HG03442 (cell line): ENCODE measurements at regions not wholly inside any gene's neighbourhood (a gene's known extent, or its start where the extent isn't known, plus 50 kb on each side); places are given as distances from the start of the nearest gene placed in this dataset.
"Not testable (repeated sequence)": the region's sequence is repeated elsewhere in the genome, so short reads cannot be mapped to it uniquely, and the experiment has no call there.

ENCODE experiments used
- ATAC-seq: cut with Tn5 transposase; IDR thresholded peaks from one replicate; pipeline ENCODE4 v1.9.1; 2021; ENCODE audit warnings: mild to moderate bottlenecking, moderate library complexity; ENCODE audit not compliant: unreplicated experiment

DNA sequence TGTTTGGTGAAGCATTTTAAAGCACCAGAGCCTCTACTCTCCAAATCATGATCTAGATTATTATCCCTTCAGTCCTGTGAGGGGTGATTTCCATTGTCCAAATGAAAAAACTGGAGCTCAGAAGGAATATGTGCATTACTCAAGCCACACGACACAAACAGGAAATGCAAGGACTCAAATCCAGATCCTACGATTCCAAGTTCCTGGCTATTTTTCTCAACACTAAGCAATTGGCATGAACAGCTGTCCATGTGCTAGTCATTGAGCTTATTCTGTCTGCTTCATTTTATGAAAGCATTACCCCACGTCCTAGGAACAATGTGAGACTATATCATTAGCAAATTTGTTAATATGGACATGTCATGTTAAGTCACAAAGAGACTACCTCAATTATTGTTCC lies 273.1 kb upstream of the LYPLAL1 start:
- no peak for ATAC-seq

GRCh38 chr1:218904416-218904815 lies 269.3 kb upstream of the LYPLAL1 start:
- ATAC-seq, result no peak

DNA sequence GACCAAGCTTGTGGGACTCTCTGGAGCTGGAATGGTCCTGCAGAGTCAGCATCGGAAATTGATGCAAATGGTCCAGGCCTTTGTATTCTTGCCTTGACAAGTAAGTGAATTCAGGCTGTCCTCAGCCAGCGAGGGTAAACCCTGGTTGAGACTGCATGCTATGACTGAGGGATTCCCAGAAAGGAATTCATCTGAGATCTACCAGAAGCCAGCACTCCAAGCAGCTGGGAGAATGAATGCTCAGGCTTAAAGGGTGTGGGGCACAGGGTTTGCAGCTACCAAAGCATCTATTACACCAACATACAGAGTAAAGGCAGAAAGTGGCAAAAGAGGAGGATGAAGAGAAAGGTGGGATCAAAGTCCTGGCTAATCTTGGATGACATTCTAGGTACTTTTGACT lies 257.0 kb upstream of the LYPLAL1 start:
- no peak for ATAC-seq

DNA sequence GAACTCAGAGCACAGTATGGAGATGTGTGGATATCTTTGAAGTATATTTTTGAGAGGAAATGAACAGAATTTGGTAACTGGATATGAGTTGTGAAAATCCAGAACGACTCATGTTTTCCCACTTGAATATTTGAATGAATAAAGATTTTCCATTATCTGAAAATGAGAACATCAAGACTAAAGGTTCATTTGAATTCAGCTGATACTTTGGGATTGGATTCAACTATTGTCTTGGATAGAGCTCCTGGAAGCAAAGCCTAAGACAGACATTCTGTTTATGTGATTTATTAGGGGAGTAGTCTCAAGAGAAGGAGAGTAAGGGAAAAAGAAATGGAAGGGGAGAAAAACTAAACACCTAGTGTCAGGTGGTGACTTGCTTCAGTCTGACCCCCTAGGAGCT lies 256.0 kb upstream of the LYPLAL1 start:
- ATAC-seq, result no peak

DNA sequence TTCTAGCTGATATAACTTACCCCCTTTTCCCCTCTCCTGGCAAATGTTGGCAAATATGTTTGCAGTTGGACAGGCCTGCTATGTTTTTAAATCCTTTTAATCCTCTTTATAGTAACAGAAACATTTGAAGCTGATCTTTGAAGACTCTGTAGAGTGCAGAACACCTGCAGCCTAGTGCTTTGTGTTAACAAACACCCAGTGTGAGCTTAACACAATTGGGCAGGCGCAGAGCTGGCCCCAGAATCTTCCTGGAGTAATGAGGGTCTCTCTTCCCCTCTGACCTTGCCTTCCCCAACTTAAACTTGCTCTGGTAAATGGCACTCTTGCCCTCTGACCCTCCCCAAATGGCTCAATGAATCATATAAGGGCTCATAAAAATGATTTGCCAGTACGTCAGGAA lies 247.9 kb upstream of the LYPLAL1 start:
- ATAC-seq, result no peak

GRCh38 chr1:218926631-218927030 lies 247.0 kb upstream of the LYPLAL1 start:
- ATAC-seq, result no peak

DNA sequence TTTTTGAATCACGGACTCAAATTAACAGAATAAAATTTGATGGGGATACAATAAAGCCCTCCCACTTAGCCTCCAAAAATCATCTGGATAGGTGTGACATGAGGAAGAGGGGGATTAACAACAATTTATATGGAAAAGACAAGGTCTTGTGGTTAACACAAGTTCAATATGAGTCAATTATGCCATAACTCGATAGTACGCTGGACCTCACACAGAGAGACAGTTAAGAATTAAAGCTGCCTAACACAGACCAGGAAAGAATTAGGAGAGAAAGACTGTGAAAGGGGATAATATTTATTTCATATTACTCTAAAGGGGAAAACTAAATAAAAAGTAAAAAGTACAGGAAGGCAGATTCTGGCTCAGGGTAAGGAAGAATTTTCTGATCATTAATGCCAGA lies 243.7 kb upstream of the LYPLAL1 start:
- no peak for ATAC-seq

DNA sequence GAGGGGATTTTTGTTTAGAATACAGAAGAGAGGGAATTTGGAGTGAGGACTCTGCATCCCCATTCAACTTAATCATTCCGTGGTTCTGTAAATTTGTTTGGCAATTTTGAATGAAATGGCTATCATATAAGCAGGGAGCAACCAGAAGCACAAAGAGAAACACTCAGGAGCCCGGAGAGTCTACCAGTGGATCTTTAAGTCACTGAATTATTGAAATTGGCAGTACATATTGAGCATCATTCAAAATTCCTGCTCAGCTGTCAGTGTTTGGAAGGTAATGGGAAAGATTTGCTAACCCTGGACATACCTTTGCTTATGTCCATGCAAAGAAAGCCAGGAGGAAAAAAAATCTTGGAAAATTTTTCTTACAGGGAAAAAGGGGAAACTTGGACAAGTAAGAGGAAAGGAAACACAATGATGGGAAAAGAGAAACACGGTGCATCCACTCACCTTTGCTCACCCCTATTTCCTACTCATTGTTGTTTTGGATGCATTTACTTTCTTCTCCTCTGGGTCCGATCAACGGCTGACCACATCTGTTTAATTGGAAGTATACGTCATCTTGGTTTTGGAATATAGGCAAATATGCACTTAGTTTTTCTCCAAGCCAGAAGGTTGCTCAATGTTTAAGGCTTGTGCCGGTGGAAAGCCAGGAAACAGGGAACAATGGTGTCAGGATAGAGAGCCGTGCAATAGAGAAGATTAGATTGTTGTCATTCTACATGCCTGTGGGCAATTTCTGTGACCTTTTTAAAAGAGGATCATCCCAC lies 243.0 kb upstream of the LYPLAL1 start:
- ATAC-seq, result no peak

GRCh38 chr1:218931324-218931723 lies 242.4 kb upstream of the LYPLAL1 start:
- ATAC-seq, result no peak

GRCh38 chr1:218933513-218933912 lies 240.2 kb upstream of the LYPLAL1 start:
- ATAC-seq, result no peak

DNA sequence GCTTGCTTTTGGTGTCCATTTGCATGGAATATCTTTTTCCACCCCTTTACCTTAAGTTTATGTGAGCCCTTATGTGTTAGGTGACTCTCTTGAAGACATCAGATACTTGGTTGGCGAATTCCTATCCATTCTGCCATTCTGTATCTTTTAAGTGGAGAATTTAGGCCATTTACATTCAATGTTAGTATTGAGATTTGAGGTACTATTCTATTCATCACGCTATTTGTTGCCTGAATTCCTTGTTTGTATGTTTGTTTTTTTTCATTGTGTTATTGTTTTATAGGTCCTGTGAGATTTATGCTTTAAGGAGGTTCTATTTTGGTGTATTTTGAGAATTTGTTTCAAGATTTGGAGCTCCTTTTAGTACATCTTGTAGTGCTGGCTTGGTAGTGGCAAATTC lies 238.3 kb upstream of the LYPLAL1 start:
- not testable (repeated sequence) for ATAC-seq

DNA sequence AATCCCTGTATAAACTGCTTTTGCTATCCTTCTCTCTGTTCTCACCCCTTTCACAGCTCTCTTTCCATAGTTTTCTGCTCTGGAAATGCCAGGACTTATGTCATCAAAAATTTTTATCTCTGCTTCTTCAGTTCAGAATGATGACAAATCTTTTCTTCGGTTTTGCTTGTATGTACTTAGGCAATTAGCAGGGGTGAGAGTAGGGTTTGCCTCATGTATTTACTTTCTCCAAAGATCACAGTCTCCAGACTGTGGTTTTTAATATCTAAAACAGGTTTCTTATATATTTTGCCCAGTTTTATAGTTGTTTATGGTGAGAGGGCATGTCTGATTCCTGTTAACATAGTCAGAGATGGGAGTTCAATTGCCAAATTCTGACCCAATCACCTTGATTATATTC lies 235.4 kb upstream of the LYPLAL1 start:
- ATAC-seq, result no peak

DNA sequence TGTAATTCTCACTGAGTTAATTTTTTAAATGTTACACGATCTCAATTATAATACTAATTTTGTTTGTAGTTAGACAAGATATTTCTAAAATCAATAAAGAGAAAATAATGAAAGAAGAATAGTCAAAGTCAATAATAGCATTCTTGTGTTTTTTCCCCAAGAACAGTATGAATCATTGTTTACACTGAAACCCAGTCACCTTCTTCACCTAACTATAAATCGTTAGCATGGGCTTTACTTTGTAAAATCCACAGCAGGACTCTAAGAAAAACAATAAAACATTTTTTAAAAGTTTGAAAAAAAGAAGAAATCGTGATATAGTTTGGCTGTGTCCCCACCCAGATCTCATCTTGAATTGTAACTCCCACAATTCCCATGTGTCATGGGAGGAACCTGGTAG lies 234.6 kb upstream of the LYPLAL1 start:
- no peak for ATAC-seq

GRCh38 chr1:218942431-218942830 lies 231.2 kb upstream of the LYPLAL1 start:
- ATAC-seq, result no peak

DNA sequence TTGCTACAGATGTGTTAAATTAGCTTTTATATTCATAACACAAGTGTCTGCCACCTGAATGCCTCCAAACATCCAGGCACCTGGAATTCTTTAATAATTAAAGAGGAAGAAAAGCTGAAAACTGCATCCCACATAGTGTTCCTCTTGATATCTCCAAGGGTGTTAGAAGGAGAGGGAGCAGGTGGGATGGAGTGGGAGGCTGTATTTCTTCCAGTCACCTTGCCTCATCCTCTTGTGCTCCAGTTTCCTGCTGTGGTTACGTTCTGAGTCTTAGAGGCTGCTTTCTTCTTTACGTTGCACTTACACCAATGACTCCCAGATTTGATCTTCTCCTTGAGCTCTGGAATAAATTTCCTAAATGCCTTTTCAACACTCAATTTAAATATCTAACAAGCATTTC lies 230.3 kb upstream of the LYPLAL1 start:
- ATAC-seq, result no peak

- no peak for ATAC-seq
These were observed 228.6 kb upstream of the LYPLAL1 start for GRCh38 chr1:218945050-218945449.

- no peak for ATAC-seq
These were observed 227.5 kb upstream of the LYPLAL1 start for GRCh38 chr1:218946147-218946546.

DNA sequence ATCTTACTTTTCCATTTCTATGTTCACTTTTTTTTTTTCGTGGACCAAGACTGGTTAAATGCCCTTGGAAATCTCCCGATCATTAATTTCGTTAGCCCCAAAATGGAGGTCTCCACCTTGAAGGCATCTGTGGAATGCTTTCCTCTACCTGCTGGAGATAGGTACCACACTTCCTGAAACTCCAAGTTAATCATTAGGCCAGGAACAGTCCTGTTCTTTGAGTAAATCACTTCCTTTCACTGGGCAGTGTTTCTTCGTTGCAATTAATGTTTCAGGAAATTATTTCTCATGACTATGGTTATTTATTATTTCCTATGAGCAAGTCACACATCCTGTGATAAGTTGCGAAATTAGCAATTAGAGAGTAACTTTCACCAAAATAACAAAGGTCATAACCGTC lies 225.2 kb upstream of the LYPLAL1 start:
- ATAC-seq, result no peak

GRCh38 chr1:218953386-218953785 lies 220.3 kb upstream of the LYPLAL1 start:
- no peak for ATAC-seq

DNA sequence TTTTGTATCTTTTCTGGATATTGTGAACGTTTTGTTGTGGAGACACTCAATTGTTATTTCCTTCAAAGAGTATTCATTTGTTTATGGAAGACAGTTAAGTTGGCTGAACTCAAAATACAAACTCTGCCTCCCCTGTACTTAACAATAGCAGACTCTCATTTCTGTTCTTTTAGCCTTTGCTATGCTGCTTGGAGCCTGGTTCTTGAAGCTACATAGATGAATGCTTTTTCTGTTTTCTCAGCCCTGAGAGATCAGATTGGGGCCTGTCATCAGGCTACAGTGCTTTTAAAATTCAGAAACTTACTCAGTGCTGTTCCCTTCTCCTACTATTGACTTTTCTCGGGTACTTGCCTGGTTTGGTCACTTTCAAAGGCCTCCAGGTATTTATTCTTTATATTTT lies 215.7 kb upstream of the LYPLAL1 start:
- no peak for ATAC-seq

GRCh38 chr1:218959784-218960183 lies 213.9 kb upstream of the LYPLAL1 start:
- no peak for ATAC-seq

- ATAC-seq, result no peak
These were observed 209.1 kb upstream of the LYPLAL1 start for GRCh38 chr1:218964471-218965185.

DNA sequence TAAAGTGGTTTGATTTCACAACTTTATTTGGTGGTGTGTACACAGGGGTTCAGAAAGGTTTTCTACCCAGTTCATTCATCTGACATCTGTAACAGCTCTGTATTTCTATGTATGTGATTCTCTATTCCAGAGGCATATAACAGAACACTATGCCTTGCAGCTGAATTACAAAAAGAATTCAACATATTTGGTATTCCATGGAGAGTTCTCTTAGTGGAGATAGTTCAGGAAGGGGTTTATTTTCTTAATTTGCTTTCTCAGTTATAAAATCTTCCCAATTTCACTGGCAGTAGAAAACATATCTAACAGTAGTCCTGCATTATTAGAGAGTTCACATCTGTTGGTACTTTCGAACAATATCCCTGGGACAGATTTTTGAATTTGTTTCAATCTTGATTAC lies 207.9 kb upstream of the LYPLAL1 start:
- no peak for ATAC-seq
